NCI-H446 treated with DMSO at 0.1 percent for 48 hours (cell line): ENCODE measurements at regions not wholly inside any gene's neighbourhood (a gene's known extent, or its start where the extent isn't known, plus 50 kb on each side); places are given as distances from the start of the nearest gene placed in this dataset.

Experiments used
- DNase-seq: peaks from one replicate; lab custom pipeline; 2025; lab: John Stamatoyannopoulos, UW

- no peak for DNase-seq
These were observed 240.6 kb upstream of the NT5C1B start for GRCh38 chr2:18829976-18830375.

- DNase-seq: no peak
These were observed 240.0 kb upstream of the NT5C1B start for GRCh38 chr2:18829251-18829902.

GRCh38 chr2:18828296-18828695, 238.9 kb upstream of the NT5C1B start:
- DNase-seq: no peak

DNA sequence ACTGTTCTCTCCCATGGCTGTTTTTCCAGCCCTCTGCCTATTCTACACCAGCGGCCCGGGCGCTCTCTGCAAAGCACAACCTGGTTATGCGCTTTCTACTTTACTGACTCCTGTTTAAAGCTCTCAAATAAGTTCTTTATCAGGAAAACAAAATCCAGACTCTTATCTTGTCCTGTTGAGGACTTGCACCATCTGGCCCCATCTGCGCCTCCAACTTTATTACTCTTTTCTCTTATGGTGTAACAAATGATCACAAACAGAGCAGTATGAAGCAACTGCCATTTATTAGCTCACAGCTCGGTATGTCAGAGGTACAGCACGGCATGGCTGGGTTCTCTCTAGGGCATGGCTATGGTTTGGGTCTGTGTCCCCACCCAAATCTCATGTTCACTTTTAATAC, 236.5 kb upstream of the NT5C1B start:
- no peak for DNase-seq

DNA sequence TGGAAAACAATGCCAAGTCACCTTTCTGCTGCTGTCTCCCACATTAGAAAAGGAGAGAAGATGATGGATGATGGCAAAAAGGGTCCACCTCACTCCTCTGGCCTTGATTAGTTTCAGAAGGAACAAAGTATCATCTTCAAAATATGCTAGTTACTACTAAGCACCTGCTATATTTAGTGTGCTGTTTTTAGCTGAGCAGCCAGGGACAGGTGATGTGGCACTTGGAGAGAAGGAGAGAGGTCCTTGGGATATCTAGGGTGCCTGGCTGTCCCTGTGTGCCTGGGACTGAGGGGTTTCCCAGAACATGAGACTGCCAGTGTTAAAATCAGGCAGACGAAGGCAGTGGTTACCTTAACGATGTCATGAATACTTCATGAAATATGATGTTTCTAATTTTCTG, 235.5 kb upstream of the NT5C1B start:
- DNase-seq: no peak

DNA sequence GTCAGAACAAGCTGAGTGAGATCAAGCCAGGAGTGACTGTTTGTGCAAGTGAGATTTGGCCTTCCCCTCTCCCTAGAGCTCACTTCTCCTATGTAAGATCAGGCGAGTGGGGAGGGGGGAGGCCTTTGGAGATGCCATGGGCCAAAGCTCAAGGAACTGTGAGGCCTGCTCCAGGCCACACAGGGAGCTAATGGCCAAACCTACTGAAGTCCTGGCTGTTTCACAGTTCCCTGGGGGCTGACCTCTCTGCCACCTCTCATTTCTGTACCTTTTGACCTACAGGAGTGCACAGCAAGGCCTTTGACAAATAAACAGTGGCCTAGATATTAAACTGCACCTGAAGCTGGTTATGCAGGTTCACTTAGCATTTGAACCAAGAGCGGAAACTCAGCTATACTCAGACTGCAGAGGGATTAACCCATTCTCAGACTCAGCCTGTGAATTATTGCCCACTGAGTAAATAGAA, 235.0 kb upstream of the NT5C1B start:
- no peak for DNase-seq

- DNase-seq: no peak
These were observed 232.1 kb upstream of the NT5C1B start for GRCh38 chr2:18821431-18821830.

DNA sequence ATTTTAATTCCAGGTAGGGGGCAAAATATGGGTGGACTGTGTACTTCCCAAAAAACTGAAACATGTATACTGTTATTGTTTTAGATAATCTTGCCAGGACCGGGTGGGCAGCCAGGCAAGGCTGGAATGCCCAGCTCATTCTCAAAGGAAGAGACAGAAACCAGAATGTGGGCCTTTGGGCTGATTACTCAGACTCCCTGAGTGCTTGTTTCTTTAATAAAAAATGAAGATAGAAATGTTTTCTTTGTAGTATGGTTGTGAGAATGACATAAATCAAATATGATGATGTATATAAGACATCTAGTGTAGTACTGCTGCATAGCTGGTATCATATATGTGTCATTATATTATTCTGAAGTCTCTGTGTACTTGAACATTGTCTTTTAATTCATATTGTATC, 231.6 kb upstream of the NT5C1B start:
- no peak for DNase-seq

GRCh38 chr2:18819566-18819965, 230.2 kb upstream of the NT5C1B start:
- no peak for DNase-seq

GRCh38 chr2:18814387-18814786, 225.0 kb upstream of the NT5C1B start:
- DNase-seq: no peak

- no peak for DNase-seq
These were observed 215.2 kb upstream of the NT5C1B start for GRCh38 chr2:18804536-18804935.

- no peak for DNase-seq
These were observed 214.0 kb upstream of the NT5C1B start for GRCh38 chr2:18803141-18803939.

- no peak for DNase-seq
These were observed 211.0 kb upstream of the NT5C1B start for GRCh38 chr2:18800240-18800971.

GRCh38 chr2:18799397-18799796, 210.0 kb upstream of the NT5C1B start:
- DNase-seq: no peak

DNA sequence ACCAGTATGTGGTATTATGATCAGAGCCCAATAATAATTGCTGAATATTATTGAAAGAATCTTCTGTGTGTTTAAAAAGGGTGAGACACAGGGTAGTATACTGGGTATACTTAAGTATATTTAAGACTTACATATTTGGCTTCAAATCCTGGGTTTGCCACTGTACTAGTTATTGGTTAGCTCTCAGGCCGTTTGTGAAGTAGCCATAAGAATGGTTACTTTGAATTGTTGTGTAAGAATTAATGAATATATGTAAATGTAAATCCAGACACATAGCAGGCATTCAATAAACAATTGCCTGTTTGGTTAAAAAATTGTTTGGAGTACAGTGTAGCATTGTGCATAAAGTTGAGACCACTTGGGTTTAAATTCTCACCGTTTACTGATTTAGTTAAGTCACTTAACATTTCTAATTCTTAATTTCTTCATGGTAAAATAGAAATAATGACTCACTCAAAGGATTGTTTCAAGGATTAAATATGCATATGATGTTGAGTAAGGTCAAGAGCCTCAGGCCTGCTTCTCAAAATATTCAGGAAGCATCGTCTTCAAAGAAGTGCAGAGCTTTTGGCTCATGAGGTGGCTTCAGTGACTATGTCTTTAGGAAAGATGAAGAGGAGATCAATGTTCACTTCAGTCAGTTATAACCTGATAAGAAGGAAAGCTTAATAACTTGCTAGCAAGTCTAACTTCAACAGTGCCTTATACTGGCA, 207.9 kb upstream of the NT5C1B start:
- no peak for DNase-seq

GRCh38 chr2:18795906-18796305, 206.5 kb upstream of the NT5C1B start:
- no peak for DNase-seq

GRCh38 chr2:18792684-18793083, 203.3 kb upstream of the NT5C1B start:
- no peak for DNase-seq

DNA sequence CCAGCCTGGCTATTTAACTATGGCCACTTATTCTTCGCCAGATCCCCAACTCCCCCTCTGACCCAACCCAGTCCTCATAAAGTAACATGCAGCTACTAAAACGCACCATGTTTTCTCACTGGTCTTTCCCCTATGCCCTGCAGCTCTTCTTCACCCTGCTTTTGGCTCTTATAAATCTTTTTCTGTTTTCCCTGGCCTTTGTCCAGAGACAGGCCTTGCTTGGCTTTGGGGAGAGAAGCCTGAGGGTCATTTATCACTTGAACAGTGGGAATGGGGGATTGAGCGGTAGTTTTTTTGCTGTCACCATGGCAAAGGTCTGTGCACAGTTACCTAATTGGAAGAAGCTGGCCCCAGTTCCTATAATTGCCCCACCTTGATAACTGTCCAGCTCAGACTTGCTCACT, 202.9 kb upstream of the NT5C1B start:
- DNase-seq: peak; percentile 10

DNA sequence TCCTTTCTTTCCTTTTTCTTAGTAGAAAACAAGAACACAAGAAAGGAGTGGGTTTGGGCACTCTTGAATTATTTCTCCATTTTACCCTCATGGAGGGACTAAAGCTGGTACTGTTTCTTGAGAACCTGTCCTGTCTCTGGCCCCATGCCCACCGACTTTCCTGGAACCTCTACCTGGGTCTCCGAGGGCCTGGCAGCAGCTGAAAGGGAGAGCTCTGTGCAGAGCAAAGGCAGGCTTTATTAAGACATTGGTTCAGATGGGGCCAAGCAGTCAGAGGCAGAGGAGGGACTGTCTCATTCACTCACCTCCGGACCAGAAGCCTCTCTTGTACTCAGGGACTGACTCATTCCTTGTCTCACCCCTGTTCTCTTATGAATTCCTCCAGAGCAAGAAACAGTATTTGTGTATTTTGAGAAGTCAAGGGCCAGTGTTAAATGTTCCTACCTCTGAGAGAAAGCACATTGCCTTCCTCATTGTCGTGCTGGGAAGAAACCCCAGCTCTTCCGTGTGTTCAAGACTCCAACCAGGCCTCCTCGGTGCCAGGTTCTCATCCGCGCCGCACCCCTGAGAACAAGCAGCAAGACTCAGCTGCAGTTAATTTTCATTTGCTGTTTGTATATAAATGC, 201.9 kb upstream of the NT5C1B start:
- no peak for DNase-seq

DNA sequence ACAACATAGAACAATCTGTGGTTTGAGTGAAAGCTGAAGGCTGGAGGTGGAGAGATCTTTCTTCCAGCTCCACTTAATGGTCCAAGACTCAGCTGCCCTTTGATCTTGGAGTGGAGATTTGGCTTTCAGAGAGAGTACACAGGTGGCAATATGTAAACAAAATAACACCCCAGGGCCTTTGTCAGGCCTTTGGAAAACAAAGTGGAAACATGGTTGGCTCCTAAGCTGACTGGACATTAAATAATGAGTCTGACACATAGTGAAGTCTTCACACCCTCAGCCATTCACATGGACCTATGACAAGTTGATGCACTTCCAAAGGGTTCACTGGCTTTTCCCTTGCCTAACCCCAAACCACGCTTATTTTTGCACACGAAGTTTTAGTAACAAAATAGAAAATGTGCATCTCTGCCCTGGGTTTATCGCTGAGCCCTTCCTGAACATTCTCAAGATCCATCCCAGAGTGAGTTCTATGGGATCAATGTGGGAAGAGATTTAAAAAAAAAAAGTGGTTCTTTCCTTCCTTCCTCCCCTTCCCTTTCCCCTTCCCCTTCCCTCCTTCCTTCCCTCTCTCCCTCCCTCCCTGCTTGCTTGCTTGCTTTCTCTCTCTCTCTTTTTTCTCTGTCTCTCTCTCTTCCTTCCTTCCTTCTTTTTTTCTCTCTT, 201.3 kb upstream of the NT5C1B start:
- DNase-seq: no peak

DNA sequence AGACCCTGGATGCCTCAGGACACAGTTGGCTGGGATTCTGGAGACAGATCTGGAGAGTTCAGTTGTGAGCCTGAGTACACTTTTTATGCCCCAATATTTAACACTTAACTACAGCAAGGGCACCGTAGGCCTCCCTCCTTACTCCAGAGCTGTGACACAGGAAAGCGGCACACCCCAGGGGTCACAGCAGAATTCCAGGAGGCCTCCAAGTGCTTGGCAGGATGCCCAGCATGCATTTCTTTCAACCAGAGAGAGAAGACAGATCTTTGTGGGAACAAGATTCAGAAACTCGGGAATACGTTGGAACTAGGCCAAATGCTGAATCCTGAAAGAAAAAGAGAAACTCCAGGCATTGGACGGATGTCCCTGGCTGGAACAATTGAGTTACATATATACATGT, 199.2 kb upstream of the NT5C1B start:
- no peak for DNase-seq
